ENCODE measurements at regions not wholly inside any gene's neighbourhood (a gene's known extent, or its start where the extent isn't known, plus 50 kb on each side); places are given as distances from the start of the nearest gene placed in this dataset.

- no peak for TF ChIP-seq CTCF (IDR thresholded peaks at IDR 0.05; ENCODE audit: insufficient read depth in 1 of 2, low read depth in 1 of 2, low read length in 1 of 2, severe bottlenecking in 1 of 2, unreplicated experiment in 1 of 2)
- Mint-ChIP-seq H3K4me3 (ENCODE audit: unreplicated experiment) (no peak overlapping the region), H3K9me3 (ENCODE audit: unreplicated experiment) (no peaks in the 10 kb centered on the region), H3K27me3 (ENCODE audit: insufficient read depth, unreplicated experiment) (peaks cover 6% of the 10 kb centered on the region), H3K27ac (ENCODE audit: unreplicated experiment) (no peak overlapping the region), H3K36me3 (ENCODE audit: insufficient read depth, unreplicated experiment) (no peaks in the 10 kb centered on the region), H3K4me1 (ENCODE audit: low read depth, unreplicated experiment) (no peaks in the 10 kb centered on the region)
- intact Hi-C loops (cut with micrococcal nuclease; ENCODE audit: unreplicated experiment) = no loop called here
- no TSS peak for BruUV-seq (replicated peaks)
- Histone ChIP-seq H3K4me3 (ENCODE audit: low read depth, low read length) (no peak overlapping the region), H3K36me3 (ENCODE audit: control insufficient read depth, insufficient read depth, low read length) (no peaks in the 10 kb centered on the region), H3K9me3 (no peaks in the 10 kb centered on the region), H3K4me1 (no peaks in the 10 kb centered on the region), H3K27me3 (replicated peaks; ENCODE audit: control insufficient read depth, insufficient read depth, low read length) (no peaks in the 10 kb centered on the region)
- ChIA-PET CTCF (no interaction called here), POLR2A (no interaction called here)
- DNase-seq = no peak
Measured at GRCh38 chr1:29648798-29649188, 412.5 kb downstream of the PTPRU start.

- intact Hi-C loops (cut with micrococcal nuclease; ENCODE audit: unreplicated experiment) = no loop called here
- BruUV-seq (replicated peaks) = no TSS peak
- Histone ChIP-seq H3K27me3 (replicated peaks; ENCODE audit: control insufficient read depth, insufficient read depth, low read length) (no peaks in the 10 kb centered on the region), H3K4me1 (no peaks in the 10 kb centered on the region), H3K9me3 (no peaks in the 10 kb centered on the region), H3K36me3 (ENCODE audit: control insufficient read depth, insufficient read depth, low read length) (no peaks in the 10 kb centered on the region), H3K4me3 (ENCODE audit: low read depth, low read length) (no peak overlapping the region)
- POLR2A ChIA-PET = no interaction called here
- no peaks in the 10 kb centered on the region for H3K4me1 Mint-ChIP-seq (ENCODE audit: low read depth, unreplicated experiment)
- no peak overlapping the region for H3K4me3 Mint-ChIP-seq (ENCODE audit: unreplicated experiment)
- H3K27me3 Mint-ChIP-seq (ENCODE audit: insufficient read depth, unreplicated experiment) = peaks cover 10% of the 10 kb centered on the region
- H3K27ac Mint-ChIP-seq (ENCODE audit: unreplicated experiment) = no peak overlapping the region
- no peaks in the 10 kb centered on the region for H3K9me3 Mint-ChIP-seq (ENCODE audit: unreplicated experiment)
- no peak for DNase-seq
- no peak for TF ChIP-seq CTCF (IDR thresholded peaks at IDR 0.05; ENCODE audit: insufficient read depth in 1 of 2, low read depth in 1 of 2, low read length in 1 of 2, severe bottlenecking in 1 of 2, unreplicated experiment in 1 of 2)
- CTCF ChIA-PET = no interaction called here
- H3K36me3 Mint-ChIP-seq (ENCODE audit: insufficient read depth, unreplicated experiment) = no peaks in the 10 kb centered on the region
Measured at GRCh38 chr1:29648026-29648425, 411.7 kb downstream of the PTPRU start.

- Histone ChIP-seq H3K9me3 (no peaks in the 10 kb centered on the region), H3K4me3 (ENCODE audit: low read depth, low read length) (no peak overlapping the region), H3K27me3 (replicated peaks; ENCODE audit: control insufficient read depth, insufficient read depth, low read length) (no peaks in the 10 kb centered on the region), H3K4me1 (no peaks in the 10 kb centered on the region), H3K36me3 (ENCODE audit: control insufficient read depth, insufficient read depth, low read length) (no peaks in the 10 kb centered on the region)
- no peak overlapping the region for H3K4me3 Mint-ChIP-seq (ENCODE audit: unreplicated experiment)
- no peak for TF ChIP-seq CTCF (IDR thresholded peaks at IDR 0.05; ENCODE audit: insufficient read depth in 1 of 2, low read depth in 1 of 2, low read length in 1 of 2, severe bottlenecking in 1 of 2, unreplicated experiment in 1 of 2)
- BruUV-seq (replicated peaks) = no TSS peak
- H3K9me3 Mint-ChIP-seq (ENCODE audit: unreplicated experiment) = no peaks in the 10 kb centered on the region
- DNase-seq = no peak
- no peaks in the 10 kb centered on the region for H3K4me1 Mint-ChIP-seq (ENCODE audit: low read depth, unreplicated experiment)
- intact Hi-C loops (cut with micrococcal nuclease; ENCODE audit: unreplicated experiment) = no loop called here
- no peak overlapping the region for H3K27ac Mint-ChIP-seq (ENCODE audit: unreplicated experiment)
- H3K27me3 Mint-ChIP-seq (ENCODE audit: insufficient read depth, unreplicated experiment) = peaks cover 10% of the 10 kb centered on the region
- H3K36me3 Mint-ChIP-seq (ENCODE audit: insufficient read depth, unreplicated experiment) = no peaks in the 10 kb centered on the region
- ChIA-PET POLR2A (no interaction called here), CTCF (no interaction called here)
Measured at GRCh38 chr1:29647581-29647980, 411.3 kb downstream of the PTPRU start.
